Neural progenitor cell (in vitro differentiated cells): ENCODE measurements at regions not wholly inside any gene's neighbourhood (a gene's known extent, or its start where the extent isn't known, plus 50 kb on each side); places are given as distances from the start of the nearest gene placed in this dataset.

ENCODE experiments used
- EZH2 ChIP-seq: fragments of 200-600 bp; sonication (generic); IDR thresholded peaks from 2 replicates; pipeline ENCODE4 v1.6.1; 2017; ENCODE audit warnings: antibody characterized with exemption, mild to moderate bottlenecking, moderate library complexity
- EZH2phosphoT487 ChIP-seq: fragments of 200-600 bp; sonication (generic); IDR thresholded peaks from 2 replicates; pipeline ENCODE4 v1.6.1; 2017; ENCODE audit warnings: antibody characterized with exemption
- TF ChIP-seq, protein P1 (sequence below): fragments of 200-600 bp; sonication (generic); IDR thresholded peaks from 2 replicates; pipeline ENCODE4 v1.5.1; 2017; ENCODE audit warnings: antibody characterized with exemption, mild to moderate bottlenecking

- TF ChIP-seq, protein P1, sequence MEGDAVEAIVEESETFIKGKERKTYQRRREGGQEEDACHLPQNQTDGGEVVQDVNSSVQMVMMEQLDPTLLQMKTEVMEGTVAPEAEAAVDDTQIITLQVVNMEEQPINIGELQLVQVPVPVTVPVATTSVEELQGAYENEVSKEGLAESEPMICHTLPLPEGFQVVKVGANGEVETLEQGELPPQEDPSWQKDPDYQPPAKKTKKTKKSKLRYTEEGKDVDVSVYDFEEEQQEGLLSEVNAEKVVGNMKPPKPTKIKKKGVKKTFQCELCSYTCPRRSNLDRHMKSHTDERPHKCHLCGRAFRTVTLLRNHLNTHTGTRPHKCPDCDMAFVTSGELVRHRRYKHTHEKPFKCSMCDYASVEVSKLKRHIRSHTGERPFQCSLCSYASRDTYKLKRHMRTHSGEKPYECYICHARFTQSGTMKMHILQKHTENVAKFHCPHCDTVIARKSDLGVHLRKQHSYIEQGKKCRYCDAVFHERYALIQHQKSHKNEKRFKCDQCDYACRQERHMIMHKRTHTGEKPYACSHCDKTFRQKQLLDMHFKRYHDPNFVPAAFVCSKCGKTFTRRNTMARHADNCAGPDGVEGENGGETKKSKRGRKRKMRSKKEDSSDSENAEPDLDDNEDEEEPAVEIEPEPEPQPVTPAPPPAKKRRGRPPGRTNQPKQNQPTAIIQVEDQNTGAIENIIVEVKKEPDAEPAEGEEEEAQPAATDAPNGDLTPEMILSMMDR: no peak
- no peak for TF ChIP-seq EZH2
- no peak for TF ChIP-seq EZH2phosphoT487
Measured at GRCh38 chr3:139745831-139746230, 68.1 kb upstream of the NMNAT3 start.
